ENCODE measurements at regions not wholly inside any gene's neighbourhood (a gene's known extent, or its start where the extent isn't known, plus 50 kb on each side); places are given as distances from the start of the nearest gene placed in this dataset.

GRCh38 chr5:89866410-89866809, 543.1 kb downstream of the CETN3 start:
- no peak for DNase-seq
- Histone ChIP-seq H3K36me3 (no peaks in the 10 kb centered on the region), H3K4me1 (no peaks in the 10 kb centered on the region), H3K27me3 (no peaks in the 10 kb centered on the region), H3K4me3 (no peak overlapping the region), H3K27ac (no peak overlapping the region), H3K9me3 (replicated peaks) (no peaks in the 10 kb centered on the region; the same call in 1 of the 2 replicates)

- no peaks in the 10 kb centered on the region; the same call in 1 of the 2 replicates for H3K9me3 ChIP-seq (replicated peaks)
- no peak overlapping the region for H3K4me3 ChIP-seq
- no peak overlapping the region for H3K27ac ChIP-seq
- no peak for DNase-seq
- no peaks in the 10 kb centered on the region for H3K4me1 ChIP-seq
- H3K36me3 ChIP-seq = no peaks in the 10 kb centered on the region
- H3K27me3 ChIP-seq = no peaks in the 10 kb centered on the region
These were observed 544.6 kb downstream of the CETN3 start for GRCh38 chr5:89864941-89865340.

GRCh38 chr5:89857790-89858189, 551.8 kb downstream of the CETN3 start:
- Histone ChIP-seq H3K27ac (no peak overlapping the region), H3K4me3 (no peak overlapping the region), H3K4me1 (no peaks in the 10 kb centered on the region), H3K9me3 (replicated peaks) (no peaks in the 10 kb centered on the region; the same call in 1 of the 2 replicates), H3K27me3 (no peaks in the 10 kb centered on the region), H3K36me3 (no peaks in the 10 kb centered on the region)
- no peak for DNase-seq

GRCh38 chr5:89855417-89855816, 554.1 kb downstream of the CETN3 start:
- no peaks in the 10 kb centered on the region for H3K36me3 ChIP-seq
- H3K27me3 ChIP-seq = no peaks in the 10 kb centered on the region
- H3K27ac ChIP-seq = no peak overlapping the region
- no peak overlapping the region for H3K4me3 ChIP-seq
- no peak for DNase-seq
- no peaks in the 10 kb centered on the region for H3K4me1 ChIP-seq
- H3K9me3 ChIP-seq (replicated peaks) = no peaks in the 10 kb centered on the region

- Histone ChIP-seq H3K9me3 (replicated peaks) (no peaks in the 10 kb centered on the region), H3K4me1 (no peaks in the 10 kb centered on the region), H3K4me3 (no peak overlapping the region), H3K27me3 (no peaks in the 10 kb centered on the region), H3K36me3 (no peaks in the 10 kb centered on the region), H3K27ac (no peak overlapping the region)
- DNase-seq = no peak
These were observed 557.6 kb downstream of the CETN3 start for GRCh38 chr5:89851911-89852310.

- H3K9me3 ChIP-seq (replicated peaks) = no peaks in the 10 kb centered on the region
- no peak overlapping the region for H3K4me3 ChIP-seq
- no peak overlapping the region for H3K27ac ChIP-seq
- H3K4me1 ChIP-seq = no peaks in the 10 kb centered on the region
- no peak for DNase-seq
- H3K36me3 ChIP-seq = no peaks in the 10 kb centered on the region
- H3K27me3 ChIP-seq = no peaks in the 10 kb centered on the region
These were observed 559.1 kb downstream of the CETN3 start for GRCh38 chr5:89850513-89850865.

GRCh38 chr5:89849830-89850512, 559.6 kb downstream of the CETN3 start:
- Histone ChIP-seq H3K4me3 (no peak overlapping the region), H3K27me3 (no peaks in the 10 kb centered on the region), H3K36me3 (no peaks in the 10 kb centered on the region), H3K4me1 (no peaks in the 10 kb centered on the region), H3K9me3 (replicated peaks) (no peaks in the 10 kb centered on the region), H3K27ac (no peak overlapping the region)
- DNase-seq = no peak

GRCh38 chr5:89847743-89848142, 561.8 kb downstream of the CETN3 start:
- no peak for DNase-seq
- H3K36me3 ChIP-seq = no peaks in the 10 kb centered on the region
- 0 out of 2 replicates have a peak, but pooled peaks cover 1% of the 10 kb centered on the region for H3K4me1 ChIP-seq
- no peak overlapping the region for H3K4me3 ChIP-seq
- H3K27me3 ChIP-seq = no peaks in the 10 kb centered on the region
- no peak overlapping the region for H3K27ac ChIP-seq
- no peaks in the 10 kb centered on the region for H3K9me3 ChIP-seq (replicated peaks)

GRCh38 chr5:89844548-89844947, 565.0 kb downstream of the CETN3 start:
- no peak overlapping the region for H3K27ac ChIP-seq
- no peak overlapping the region for H3K4me3 ChIP-seq
- no peaks in the 10 kb centered on the region for H3K36me3 ChIP-seq
- 0 out of 2 replicates have a peak, but pooled peaks cover 6% of the 10 kb centered on the region for H3K4me1 ChIP-seq
- H3K27me3 ChIP-seq = no peaks in the 10 kb centered on the region
- DNase-seq = no peak
- no peaks in the 10 kb centered on the region for H3K9me3 ChIP-seq (replicated peaks)

- Histone ChIP-seq H3K27me3 (no peaks in the 10 kb centered on the region), H3K4me3 (no peak overlapping the region), H3K27ac (no peak overlapping the region), H3K4me1 (0 out of 2 replicates have a peak, but pooled peaks cover 6% of the 10 kb centered on the region), H3K36me3 (no peaks in the 10 kb centered on the region), H3K9me3 (replicated peaks) (no peaks in the 10 kb centered on the region)
- DNase-seq = peak in 1 of 2 experiments; percentile 18
These were observed 567.0 kb downstream of the CETN3 start for GRCh38 chr5:89842531-89842930.

GRCh38 chr5:89840906-89841305, 568.6 kb downstream of the CETN3 start:
- H3K4me1 ChIP-seq = 0 out of 2 replicates have a peak, but pooled peaks cover 6% of the 10 kb centered on the region
- H3K9me3 ChIP-seq (replicated peaks) = no peaks in the 10 kb centered on the region
- no peak overlapping the region for H3K4me3 ChIP-seq
- H3K27ac ChIP-seq = no peak overlapping the region
- H3K27me3 ChIP-seq = no peaks in the 10 kb centered on the region
- no peaks in the 10 kb centered on the region for H3K36me3 ChIP-seq
- no peak for DNase-seq

- Histone ChIP-seq H3K27ac (no peak overlapping the region), H3K36me3 (no peaks in the 10 kb centered on the region), H3K27me3 (no peaks in the 10 kb centered on the region), H3K9me3 (replicated peaks) (no peaks in the 10 kb centered on the region), H3K4me1 (no peaks in the 10 kb centered on the region), H3K4me3 (no peak overlapping the region)
- DNase-seq = no peak
These were observed 578.9 kb downstream of the CETN3 start for GRCh38 chr5:89830691-89831090.

GRCh38 chr5:89827960-89828359, 581.6 kb downstream of the CETN3 start:
- Histone ChIP-seq H3K4me3 (no peak overlapping the region), H3K27ac (no peak overlapping the region), H3K27me3 (no peaks in the 10 kb centered on the region), H3K36me3 (no peaks in the 10 kb centered on the region), H3K4me1 (no peaks in the 10 kb centered on the region), H3K9me3 (replicated peaks) (no peaks in the 10 kb centered on the region)
- DNase-seq = no peak

GRCh38 chr5:89827359-89827758, 582.2 kb downstream of the CETN3 start:
- H3K27ac ChIP-seq = no peak overlapping the region
- no peak for DNase-seq
- H3K4me3 ChIP-seq = no peak overlapping the region
- no peaks in the 10 kb centered on the region for H3K27me3 ChIP-seq
- H3K36me3 ChIP-seq = no peaks in the 10 kb centered on the region
- no peaks in the 10 kb centered on the region for H3K9me3 ChIP-seq (replicated peaks)
- H3K4me1 ChIP-seq = no peaks in the 10 kb centered on the region

- no peaks in the 10 kb centered on the region for H3K4me1 ChIP-seq
- no peaks in the 10 kb centered on the region for H3K9me3 ChIP-seq (replicated peaks)
- no peak for DNase-seq
- no peaks in the 10 kb centered on the region for H3K36me3 ChIP-seq
- H3K27me3 ChIP-seq = no peaks in the 10 kb centered on the region
- H3K27ac ChIP-seq = no peak overlapping the region
- H3K4me3 ChIP-seq = no peak overlapping the region
These were observed 582.6 kb downstream of the CETN3 start for GRCh38 chr5:89826938-89827337.

- no peak overlapping the region for H3K27ac ChIP-seq
- H3K4me3 ChIP-seq = no peak overlapping the region
- no peaks in the 10 kb centered on the region for H3K9me3 ChIP-seq (replicated peaks)
- no peak for DNase-seq
- no peaks in the 10 kb centered on the region for H3K4me1 ChIP-seq
- no peaks in the 10 kb centered on the region for H3K27me3 ChIP-seq
- H3K36me3 ChIP-seq = no peaks in the 10 kb centered on the region
These were observed 586.5 kb downstream of the CETN3 start for GRCh38 chr5:89823046-89823445.
